CD4-positive, alpha-beta T cell treated with Interleukin-4 for 1 hour (primary cell): ENCODE measurements at regions not wholly inside any gene's neighbourhood (a gene's known extent, or its start where the extent isn't known, plus 50 kb on each side); places are given as distances from the start of the nearest gene placed in this dataset.
"Not testable (repeated sequence)": the region's sequence is repeated elsewhere in the genome, so short reads cannot be mapped to it uniquely, and the experiment has no call there.

ENCODE experiments used
- DNase-seq, 2 donors: peaks; one replicate each; pipeline ENCODE4 v3.0.0-alpha.2; 2020 to 2022

DNA sequence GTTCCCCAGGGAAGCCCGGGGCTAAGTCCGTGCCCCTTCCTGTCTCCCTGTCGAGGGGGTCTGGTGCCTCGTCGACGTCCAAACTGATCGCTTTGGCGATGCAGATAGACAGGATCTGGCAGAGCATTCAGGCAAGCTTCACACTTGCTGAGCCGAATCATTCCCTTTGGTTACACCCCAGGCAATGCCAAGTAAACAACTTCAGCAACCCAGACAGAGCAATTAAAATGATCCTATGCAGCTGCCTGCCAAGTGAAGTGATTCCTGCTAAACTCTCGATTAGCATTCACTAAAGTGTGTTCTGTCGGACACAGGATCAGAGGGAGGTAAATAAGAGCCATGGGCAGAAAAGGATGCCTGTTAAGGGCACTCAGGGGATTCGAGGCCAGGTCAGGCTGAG is 108.2 kb upstream of the RAB12 start:
- DNase-seq, result no peak

DNA sequence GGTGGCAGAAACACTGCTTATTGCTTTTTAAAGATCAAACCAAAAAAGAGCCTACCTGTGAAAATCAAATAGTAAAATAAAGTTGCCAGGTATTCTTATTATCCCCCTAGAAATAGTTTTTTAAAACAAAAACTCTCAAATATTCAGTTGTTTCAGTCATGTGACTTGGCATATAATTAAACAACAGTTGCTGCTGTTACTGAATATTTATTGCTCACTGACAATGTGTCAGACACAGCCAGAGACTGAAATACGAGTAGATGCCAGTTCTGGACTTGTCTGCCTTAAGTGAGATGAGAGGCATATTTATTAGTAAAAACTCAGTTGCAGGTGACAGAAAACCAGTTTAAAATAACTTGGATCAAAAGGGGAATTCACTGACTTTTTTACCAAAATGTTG is 106.0 kb upstream of the RAB12 start:
- DNase-seq, result no peak

DNA sequence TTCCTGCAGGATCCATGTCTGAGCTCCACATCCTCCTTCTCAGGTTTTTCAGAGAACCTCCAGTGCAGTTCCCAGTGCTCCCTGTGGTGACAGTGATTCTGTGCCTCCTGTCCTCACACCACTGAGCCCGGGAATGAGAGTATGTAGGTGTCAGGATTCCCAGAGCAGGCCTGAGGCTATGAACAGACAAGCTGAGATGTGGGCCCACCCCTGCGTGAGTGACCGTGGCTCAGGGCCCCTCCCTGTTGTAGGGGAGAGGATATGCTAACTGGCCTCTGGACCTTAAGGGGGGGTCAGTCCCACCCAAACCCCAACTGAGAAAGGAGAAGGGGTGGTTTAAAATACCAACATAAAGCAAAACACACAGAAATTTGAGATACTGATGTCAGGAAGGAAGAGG is 104.8 kb upstream of the RAB12 start:
- no peak for DNase-seq

DNA sequence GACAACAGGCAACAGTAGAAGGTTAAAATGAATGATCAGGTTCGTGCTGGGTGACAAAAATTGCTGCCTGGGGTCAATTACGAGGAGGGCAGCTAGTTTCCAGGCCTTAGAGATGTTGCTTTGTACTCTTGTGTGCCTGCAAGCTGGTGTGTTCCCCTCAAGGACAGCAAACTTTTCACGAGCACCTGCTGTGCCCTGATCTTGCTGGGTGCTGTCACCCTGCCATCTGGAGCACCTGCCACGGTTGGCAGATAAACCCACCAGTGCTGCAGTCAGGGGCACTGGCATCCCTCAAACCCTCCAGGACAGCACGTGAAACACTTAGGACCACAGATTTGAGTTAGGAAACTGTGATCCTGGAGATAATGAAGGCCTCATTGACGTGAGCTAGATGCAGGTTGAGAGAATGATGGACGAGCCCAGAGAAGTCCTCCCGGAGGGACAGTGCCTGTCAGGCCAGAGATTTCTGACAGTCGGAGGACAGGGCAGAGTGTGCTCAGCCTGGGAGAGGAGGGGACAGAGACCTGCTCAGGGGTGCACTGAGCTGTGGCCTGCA is 104.3 kb upstream of the RAB12 start:
- DNase-seq, result no peak

DNA sequence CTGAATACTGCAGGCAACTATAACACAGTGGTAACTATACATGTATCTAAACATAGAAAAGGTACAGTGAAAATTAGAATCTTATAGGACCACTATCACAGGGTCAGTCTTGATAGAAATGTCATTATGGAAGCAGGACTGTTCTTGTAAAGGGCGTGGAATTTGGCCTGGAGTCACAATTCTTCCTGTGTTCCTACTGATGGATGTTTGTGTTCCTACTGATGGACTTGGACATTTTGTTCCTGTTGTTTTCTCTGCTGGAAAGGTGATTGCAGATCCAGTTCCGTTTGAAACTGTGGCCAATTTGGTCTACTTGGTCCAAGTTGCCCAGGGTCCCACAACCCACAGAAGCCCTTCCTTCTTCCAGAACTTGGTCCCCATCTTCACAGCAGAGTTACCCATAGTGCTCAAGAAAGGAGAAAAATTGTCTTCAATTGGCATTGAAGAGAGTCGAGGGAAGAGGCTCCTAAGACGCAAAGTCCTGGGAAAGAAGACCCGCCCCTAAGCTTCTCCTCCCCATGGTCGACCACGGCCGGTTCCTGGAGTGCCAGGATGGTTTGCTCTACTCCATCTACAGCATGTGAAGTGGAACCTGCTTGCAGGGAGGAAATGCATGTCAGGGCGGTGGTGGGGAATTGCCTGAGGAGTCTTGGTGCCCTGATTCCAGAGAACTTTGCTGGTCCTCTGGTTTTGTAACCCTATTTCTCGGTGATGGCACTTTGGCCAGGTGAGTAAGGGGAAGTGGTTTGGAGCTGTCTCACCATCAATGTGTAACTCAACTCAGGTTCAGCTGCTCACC is 102.8 kb upstream of the RAB12 start:
- no peak for DNase-seq

DNA sequence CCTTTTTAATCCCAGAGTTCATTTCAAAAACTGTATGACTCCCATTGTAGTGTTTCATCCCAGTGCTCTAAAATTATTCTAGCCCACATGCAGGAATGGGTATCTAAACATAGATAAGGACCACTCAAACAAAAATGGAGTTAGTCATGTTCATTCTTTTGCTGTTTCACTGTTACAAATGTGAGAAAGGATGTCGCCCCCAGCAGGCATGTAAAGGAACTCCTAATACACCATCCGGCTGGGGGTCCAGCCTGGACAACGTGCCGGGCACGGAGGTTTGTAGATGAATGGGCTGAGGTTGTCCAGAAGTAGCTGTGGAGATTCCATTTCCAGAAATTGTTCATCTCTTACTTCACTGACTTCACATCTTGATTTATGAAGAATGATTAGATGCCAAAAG is 101.9 kb upstream of the RAB12 start:
- no peak for DNase-seq

DNA sequence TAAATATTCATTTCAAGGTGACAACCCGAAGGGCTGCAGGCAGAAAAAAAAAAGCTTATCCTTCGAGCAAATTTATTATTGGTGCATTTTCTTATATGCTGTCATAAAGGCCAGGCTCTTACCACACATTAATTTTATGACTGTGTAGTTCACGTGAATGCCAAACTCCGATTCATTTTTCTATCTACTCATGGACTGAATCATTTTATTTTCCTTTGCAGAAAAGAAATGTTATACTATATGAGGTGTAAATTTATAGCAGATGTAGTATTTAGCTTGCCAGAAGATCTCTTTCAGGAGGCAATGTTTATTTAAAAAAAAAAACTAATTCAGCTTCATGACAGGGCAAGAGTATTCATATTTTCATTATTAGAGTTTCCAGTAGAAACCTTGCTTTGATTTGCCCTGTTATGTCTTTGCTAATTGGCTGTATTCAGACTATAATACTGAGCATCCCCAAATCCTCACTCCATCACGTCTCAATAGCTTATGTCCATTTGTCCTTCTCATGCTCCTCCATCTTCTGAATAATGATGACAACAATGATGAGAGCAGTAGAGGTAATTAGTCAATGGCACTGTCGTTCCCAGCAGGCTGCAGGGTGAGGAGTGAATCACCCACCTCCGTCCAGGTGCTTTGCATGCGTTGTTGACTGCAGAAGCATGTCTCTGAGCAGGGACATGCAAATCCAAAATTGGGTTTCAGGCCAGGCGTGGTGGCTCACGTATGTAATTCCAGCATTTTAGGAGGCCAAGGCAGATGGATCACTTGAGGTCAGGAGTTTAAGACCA is 101.1 kb upstream of the RAB12 start:
- no peak for DNase-seq

DNA sequence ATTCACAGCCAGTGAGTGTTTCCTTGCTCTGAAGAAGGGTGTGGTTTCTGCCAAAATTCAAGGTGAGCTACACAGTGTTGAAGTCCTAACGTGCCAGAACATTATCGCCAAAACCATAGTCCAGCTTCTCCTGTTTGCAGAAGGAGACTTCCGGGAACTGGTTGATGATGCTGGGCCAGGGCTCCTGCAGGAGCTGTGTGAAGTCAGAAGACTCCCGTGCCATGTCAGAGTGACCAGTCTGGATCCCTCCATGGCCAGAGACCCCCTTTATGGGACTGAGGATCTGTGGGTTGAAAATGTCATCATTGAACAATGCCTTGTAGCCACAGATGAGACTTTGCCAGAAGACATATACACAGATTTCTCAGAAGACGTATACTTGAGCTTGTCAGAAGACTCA is 96.0 kb upstream of the RAB12 start:
- no peak for DNase-seq

DNA sequence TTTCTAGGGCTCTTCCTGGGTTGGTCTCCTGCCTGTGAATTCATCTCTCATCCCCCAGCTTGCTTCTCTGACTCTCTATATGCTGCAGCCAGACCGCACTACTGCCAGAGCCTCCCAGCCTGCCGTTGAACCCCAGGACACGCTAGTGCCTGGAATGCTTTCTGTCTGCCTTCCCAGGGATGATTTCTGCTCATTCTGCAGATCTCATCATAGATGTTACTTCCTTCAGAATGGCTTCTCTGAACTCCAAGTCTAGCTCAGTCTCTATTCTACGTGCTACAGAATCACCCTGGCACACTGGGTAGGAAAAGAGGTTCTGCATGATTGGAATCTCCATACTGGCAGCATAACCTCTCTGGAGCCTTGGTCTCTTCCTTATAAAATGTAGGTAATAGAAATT is 94.8 kb upstream of the RAB12 start:
- no peak for DNase-seq

DNA sequence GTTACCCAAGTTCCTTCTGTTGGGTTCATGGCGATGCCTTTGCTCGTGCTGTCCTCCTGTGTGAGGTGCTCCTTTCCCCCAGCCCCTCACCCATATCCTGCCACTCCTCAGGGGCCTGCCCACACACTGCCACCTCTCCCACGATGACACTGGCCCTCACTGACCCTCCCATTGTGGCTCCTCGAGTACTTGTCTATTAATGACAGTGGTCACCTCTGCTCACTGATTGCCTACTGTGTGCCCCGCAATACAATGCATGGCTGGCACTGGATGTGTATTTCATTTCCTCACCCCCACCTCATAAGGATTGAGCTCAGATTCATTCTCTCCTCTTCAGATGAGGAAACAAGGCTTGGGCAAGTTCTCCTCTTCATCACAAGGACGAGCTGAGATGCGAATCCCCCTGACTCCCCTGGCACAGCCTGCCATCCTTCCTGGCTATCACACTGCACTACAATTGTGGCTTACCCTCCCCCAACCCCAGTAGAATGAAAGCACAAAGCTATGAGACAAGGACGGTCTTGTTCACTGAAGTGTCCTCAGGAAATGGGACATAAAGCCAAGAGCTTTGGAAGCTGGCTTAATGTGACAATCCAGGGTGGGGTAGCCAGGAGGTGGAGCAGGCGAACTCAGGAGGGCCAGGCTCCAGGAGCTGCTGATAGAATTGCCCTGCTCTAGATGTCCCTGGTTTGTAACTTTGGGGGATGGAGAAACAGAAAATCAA is 93.9 kb upstream of the RAB12 start:
- no peak for DNase-seq

DNA sequence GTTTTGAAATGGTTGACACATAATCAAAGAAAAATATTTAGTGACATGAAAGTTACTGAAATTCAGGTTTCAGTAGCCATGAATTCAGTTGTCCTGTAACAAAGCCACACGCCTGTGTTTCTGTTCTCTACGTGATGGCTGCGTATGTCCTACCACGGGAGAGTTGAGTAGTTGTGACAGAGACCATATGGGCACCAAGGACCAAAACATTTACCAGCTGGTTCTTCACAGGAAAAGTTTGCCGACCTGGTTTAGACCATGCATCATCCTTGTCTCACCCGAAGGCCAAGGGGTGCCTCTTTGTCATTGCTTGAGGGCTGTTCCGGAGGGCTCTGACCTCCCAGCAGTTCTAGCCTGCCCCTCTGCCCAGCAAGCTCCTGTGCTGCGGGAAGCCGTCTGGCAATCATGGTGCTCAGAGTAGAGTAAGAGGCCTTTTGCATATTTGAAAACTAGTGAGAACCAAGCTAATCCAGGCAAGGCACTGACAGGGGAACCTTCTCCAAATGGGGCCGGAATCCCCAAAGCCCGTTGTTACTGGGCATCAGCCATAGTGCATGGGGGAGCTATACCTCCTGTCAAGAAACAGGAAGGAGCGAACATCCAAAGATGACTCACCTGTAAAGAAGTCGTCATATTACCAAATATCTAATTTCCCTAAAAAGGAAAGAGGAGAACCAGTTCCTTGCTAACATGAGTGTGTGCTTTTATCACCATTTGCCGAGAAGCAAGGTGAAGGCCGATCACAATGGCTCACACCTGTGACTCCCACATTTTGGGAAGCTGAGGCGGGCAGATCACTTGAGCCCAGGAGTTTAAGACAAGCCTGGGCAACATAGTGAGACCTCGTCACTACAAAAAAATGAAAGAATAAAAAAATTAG is 92.6 kb upstream of the RAB12 start:
- DNase-seq, result no peak

DNA sequence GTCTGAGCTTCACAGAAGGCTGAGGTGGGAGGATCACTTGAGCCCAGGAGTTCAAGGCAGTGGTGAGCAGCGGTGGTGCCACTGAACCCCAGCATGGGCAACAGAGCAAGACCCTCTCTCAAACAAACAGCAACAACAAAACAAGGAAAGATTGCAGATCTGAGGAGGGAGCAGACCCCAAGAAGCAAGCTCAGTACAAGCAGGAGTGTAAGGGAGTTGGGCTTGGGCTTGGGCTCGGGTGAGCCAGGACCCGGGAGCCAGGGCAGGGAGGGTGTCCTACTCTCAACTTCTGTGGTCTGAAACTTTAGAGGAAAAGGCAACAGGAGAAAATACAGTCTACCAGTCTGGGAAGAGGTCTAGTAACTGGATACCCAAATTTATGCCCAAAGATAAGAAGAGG is 92.0 kb upstream of the RAB12 start:
- DNase-seq, result no peak

DNA sequence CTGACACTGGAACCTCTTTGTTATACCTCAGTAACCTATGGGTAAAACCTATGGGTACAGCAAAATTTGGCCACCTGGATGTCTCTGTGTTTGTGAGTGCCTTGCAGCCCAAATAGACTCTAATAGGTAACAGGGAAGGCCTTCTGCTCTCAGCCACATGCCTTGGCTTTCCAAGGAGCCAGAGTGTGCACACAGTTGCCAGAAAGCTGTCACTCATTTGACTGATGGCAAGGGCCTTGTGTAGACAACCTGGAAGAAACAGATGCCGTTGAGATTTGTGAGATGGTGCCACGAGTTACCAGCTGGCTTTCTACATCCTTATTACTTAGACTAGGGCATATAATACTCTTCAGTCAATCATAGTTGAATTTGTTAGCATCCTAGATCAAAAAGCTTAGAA is 90.1 kb upstream of the RAB12 start:
- DNase-seq, result no peak

DNA sequence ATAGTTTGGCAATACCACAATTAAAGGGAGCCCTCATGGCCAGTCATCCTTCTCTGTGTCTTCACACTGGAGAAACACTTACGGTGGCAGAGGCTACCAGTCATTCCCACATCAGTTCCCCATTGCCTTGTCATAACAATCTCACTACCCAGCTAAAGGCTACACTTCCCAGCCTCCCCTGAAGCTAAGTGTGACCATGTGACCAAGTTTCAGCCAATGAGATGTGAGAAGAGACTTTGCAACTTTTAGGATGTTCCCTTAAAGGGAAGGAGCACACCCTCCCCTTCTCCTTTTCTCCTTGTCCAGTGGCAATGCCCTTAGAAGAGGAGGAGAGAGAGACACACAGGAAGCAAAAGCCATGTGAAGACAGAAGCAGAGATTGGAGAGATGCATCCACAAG is 89.0 kb upstream of the RAB12 start:
- no peak for DNase-seq

DNA sequence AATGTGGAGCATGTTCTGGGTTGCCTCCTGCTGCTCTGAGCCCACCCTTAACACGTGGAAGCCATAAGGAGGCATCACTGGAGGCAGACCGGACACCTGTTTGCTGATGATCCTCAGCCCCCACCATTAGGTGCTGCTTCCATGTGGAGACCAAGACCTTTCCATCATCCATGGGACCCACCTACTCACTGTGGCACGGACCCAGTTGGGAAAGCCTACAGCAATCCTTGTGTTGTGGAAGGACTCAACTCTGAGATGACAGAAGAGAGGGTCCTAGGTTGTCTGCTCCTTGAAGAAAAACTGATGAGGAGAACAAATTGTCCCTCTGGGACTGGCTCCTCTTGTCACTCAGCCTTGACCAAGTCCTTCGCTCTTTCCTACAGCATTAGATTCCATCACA is 86.5 kb upstream of the RAB12 start:
- DNase-seq, result no peak

DNA sequence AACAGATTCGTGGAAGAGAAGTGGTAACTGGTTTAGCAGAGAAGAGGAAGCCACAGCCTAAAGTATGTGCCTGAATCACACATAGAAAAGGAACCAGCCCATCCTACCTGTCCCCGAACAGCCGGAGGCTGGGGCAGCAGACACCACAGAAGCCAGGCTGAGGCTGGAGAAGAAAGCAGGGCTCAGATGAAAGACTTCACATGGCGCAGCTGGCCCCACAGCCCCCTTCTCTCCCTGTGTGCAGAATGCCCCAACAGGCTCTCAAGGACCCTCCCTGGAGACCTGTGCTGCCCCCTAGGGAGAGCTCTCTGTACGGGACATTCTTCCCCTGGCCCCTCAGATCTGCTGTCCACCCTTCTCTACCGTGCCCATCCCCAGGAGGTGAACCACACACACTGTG is 83.5 kb upstream of the RAB12 start:
- DNase-seq, result no peak

DNA sequence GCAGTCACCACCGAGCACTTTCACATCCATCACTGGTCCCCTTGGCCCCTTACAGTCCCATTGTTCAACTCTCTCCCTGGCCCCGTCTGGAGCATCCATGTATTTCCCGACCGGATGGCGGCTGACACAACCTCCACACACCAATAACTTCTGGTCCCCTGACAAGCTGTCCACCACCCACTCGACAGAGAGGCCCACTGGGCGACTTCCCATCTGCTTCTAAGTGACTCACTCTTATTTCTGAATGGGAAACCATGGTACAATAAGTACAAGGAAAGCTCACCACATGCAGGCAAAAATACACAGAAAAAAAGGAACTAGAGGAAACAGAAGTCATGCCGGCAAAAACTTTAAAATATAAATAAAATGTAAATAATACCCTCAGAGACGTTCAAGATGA is 82.9 kb upstream of the RAB12 start:
- DNase-seq, result no peak

DNA sequence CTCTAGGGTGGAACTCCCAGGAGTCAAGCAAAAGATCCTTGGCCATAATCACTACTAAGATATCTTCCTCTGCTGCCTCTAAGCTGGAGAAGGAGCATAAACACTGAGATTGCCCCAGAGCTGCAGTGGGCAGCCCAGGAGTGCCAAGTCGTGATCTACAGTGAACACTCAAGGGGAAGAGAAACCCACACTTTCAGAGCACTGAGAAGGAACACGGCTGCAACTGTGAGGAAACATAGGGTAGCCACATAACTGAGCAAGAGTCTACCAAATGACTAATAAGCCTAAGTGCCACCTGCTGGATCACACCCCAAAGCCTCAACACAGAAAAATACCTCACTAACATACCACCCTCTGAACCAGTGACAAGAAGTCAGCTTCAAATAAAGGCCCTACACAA is 79.6 kb upstream of the RAB12 start:
- no peak for DNase-seq

DNA sequence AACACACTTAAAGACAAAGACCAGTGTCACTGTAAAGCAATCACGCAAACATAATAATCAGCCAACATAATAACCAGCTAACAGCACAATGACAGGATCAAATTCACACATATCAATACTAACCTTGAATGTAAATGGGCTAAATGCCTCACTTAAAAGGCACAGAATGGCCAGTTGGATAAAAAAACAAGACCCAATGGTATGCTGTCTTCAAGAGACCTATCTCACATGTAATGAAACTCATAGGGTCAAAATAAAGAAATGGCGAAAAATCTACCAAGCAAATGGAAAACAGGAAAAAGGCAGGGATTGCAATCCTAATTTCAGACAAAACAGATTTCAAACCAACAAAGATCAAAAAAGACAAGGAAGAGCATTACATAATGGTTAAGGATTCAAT is 78.2 kb upstream of the RAB12 start:
- not testable (repeated sequence) for DNase-seq

DNA sequence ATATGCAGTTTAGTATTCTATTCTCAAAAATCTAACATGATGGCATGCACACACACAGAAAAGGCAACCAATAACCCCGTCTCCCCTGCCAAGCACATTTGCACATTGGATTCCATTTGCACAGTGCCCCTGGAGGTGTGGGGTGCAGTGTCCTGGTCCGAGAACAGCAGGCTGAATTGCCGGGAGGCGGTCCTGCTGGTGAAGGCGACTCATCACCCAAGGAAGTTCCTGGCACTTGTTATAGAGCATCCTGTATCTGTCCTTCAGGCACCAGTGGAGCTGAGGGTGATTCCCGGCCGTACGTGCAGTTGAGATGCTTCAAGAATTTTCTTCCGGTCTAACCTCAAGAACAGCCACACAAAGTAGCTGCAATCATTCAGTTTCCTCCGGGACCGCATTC is 73.0 kb upstream of the RAB12 start:
- no peak for DNase-seq

DNA sequence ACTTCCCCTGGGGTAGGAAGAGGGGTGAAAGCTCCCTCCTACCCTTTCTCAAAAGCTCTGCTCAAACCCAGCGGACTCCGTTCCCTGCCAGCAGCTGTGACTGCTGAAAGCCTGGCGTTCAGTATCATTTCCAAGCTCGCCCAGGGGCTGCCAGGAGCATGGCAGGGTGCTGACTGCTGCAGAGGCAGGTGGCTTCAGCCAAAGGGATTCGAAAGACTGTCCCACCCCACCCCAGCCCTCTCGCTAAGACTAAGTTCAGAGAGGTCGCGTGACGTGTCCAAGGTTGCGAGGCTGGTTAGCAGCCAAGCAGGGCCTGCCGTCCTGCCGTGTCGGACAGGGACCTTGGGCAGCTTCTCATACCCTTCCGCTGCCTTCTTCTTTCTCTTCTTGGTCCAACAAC is 72.3 kb upstream of the RAB12 start:
- no peak for DNase-seq

DNA sequence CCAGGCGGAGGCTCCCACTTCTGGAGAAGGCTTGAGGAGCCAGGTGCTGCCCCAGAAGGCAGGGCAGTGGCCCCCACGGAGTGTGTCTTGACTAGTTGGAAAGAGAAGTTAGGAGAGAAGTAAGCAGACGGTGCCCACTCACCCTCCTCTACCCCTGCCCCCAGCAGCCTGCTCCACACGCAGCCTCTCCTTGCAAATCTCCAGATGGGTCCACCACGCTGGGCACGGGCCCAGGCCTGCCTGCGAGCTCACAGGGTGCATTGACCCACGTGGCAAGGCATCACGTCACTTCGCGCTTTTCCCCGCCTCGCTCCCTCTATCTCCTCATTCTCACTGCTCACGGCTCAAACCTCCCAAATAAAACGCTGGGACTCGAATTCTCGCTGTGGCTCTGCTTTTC is 71.8 kb upstream of the RAB12 start:
- DNase-seq, result no peak

DNA sequence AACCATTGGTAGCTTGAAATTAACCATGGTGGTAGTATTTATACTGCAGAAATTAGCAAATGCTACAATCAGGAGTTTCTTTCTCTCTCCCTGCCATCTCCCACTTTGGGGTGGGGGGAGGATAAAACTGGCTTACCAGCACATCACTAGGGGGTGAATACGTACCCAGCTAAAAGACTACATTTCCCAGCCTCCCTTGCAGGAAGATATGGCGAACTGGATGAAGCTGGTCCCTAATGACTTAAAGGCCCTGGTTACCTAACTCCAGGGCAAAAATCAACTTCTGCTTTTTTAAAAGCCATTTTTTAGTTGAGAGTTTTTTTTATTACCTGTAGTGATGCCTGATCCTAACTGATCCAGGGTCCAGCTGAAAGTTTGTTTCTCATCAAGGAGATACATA is 70.3 kb upstream of the RAB12 start:
- DNase-seq, result no peak
